ENCODE measurements at regions not wholly inside any gene's neighbourhood (a gene's known extent, or its start where the extent isn't known, plus 50 kb on each side); places are given as distances from the start of the nearest gene placed in this dataset.

DNA sequence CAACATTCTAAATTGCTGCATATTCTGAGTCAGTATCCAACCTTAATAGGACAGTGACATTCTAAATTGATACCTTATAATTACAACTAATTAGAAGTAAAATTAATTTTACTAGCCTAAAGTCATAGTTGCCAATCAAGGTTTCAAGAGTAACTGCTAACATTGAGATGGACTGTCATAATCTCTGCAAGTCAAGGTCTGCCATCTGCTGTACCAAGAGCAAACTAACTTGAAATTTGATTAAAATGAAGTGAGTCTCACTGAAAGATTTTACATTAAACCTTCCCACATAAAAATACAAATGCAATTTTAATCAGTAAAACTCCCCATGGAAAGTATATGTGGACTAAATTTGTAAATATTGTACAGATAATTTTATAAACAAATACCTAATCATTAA is 235.3 kb downstream of the PRDM9 start:
- no peak overlapping the region for H3K27ac ChIP-seq (ENCODE audit: insufficient read depth, low read length)
- no peak overlapping the region for H3K4me2 ChIP-seq (ENCODE audit: low read depth, low read length)
- CTCF ChIA-PET, result no interaction called here

More for the DNA sequence above, 235.3 kb downstream of the PRDM9 start:
- DNase-seq (no peak), ATAC-seq (ENCODE audit: low read depth) (no peak)
- no peaks in the 10 kb centered on the region for H3K4me1 ChIP-seq (ENCODE audit: control insufficient read depth, insufficient read depth, low read length)
- dilution Hi-C loops (cut with HindIII; ENCODE audit: low sequenced_read_pairs, unreplicated experiment), result no loop called here
- no peak overlapping the region for H2BK15ac ChIP-seq (ENCODE audit: low read depth, low read length)
- H3K9me1 ChIP-seq (ENCODE audit: insufficient read depth, low read length), result no peaks in the 10 kb centered on the region
- H2AK9ac ChIP-seq (replicated peaks; ENCODE audit: low read depth, low read length, poor library complexity), result no peak overlapping the region
- H3K56ac ChIP-seq (ENCODE audit: extremely low read depth, insufficient read depth, low read length), result no peak overlapping the region
- no peak overlapping the region for H2BK5ac ChIP-seq (ENCODE audit: low read depth, low read length, poor library complexity, severe bottlenecking)
- BruUV-seq (replicated peaks), result no TSS peak
- H3K4ac ChIP-seq (ENCODE audit: low read depth, low read length), result no peak overlapping the region
- H3K14ac ChIP-seq (replicated peaks; ENCODE audit: low read depth, low read length), result no peak overlapping the region
- no peaks in the 10 kb centered on the region for H3K79me1 ChIP-seq (ENCODE audit: low read depth in 1 of 2, low read length in 2 of 2)
- no peaks in the 10 kb centered on the region for H4K20me1 ChIP-seq (ENCODE audit: insufficient read depth, low read length)
- no peaks in the 10 kb centered on the region for H3K27me3 ChIP-seq (ENCODE audit: control insufficient read depth, insufficient read depth, low read length)
- H3K36me3 ChIP-seq (ENCODE audit: control insufficient read depth, insufficient read depth, low read length), result no peaks in the 10 kb centered on the region
- no peak overlapping the region for H3K23ac ChIP-seq (ENCODE audit: low read depth, low read length)
- no peak overlapping the region for H3K4me3 ChIP-seq (ENCODE audit: insufficient read depth, low read depth, low read length)
- no peak overlapping the region for H3K18ac ChIP-seq (ENCODE audit: low read depth, low read length)
- H4K5ac ChIP-seq (ENCODE audit: low read depth, low read length), result no peak overlapping the region
- intact Hi-C loops (cut with micrococcal nuclease), result no loop called here
- H2BK20ac ChIP-seq (ENCODE audit: low read depth, low read length), result no peak overlapping the region
- no peak overlapping the region for H2BK120ac ChIP-seq (ENCODE audit: low read depth, low read length)
- TF ChIP-seq RFX5 (IDR thresholded peaks at IDR 0.05; ENCODE audit: low read depth, low read length), result no peak
- TF ChIP-seq, protein P1, sequence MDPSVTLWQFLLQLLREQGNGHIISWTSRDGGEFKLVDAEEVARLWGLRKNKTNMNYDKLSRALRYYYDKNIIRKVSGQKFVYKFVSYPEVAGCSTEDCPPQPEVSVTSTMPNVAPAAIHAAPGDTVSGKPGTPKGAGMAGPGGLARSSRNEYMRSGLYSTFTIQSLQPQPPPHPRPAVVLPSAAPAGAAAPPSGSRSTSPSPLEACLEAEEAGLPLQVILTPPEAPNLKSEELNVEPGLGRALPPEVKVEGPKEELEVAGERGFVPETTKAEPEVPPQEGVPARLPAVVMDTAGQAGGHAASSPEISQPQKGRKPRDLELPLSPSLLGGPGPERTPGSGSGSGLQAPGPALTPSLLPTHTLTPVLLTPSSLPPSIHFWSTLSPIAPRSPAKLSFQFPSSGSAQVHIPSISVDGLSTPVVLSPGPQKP (IDR thresholded peaks at IDR 0.05; ENCODE audit: borderline replicate concordance, low read depth, low read length), result no peak
- TF ChIP-seq RAD21 (IDR thresholded peaks at IDR 0.05; ENCODE audit: low read length), result no peak
- no peak for TF ChIP-seq MXI1 (IDR thresholded peaks at IDR 0.05; ENCODE audit: borderline replicate concordance, low read depth, low read length)
- no peak for TF ChIP-seq FOS (IDR thresholded peaks at IDR 0.05; ENCODE audit: low read depth, low read length)
- no peak for TF ChIP-seq RCOR1 (IDR thresholded peaks at IDR 0.05; ENCODE audit: insufficient replicate concordance, low read length)
- TF ChIP-seq BHLHE40 (IDR thresholded peaks at IDR 0.05; ENCODE audit: low read depth, low read length), result no peak
- no peak for TF ChIP-seq NFE2L2 (IDR thresholded peaks at IDR 0.05; ENCODE audit: low read depth, low read length)
- TF ChIP-seq, protein P2, sequence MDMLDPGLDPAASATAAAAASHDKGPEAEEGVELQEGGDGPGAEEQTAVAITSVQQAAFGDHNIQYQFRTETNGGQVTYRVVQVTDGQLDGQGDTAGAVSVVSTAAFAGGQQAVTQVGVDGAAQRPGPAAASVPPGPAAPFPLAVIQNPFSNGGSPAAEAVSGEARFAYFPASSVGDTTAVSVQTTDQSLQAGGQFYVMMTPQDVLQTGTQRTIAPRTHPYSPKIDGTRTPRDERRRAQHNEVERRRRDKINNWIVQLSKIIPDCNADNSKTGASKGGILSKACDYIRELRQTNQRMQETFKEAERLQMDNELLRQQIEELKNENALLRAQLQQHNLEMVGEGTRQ (IDR thresholded peaks at IDR 0.05; ENCODE audit: low read depth, low read length), result no peak
- no peak for TF ChIP-seq SMC3 (IDR thresholded peaks at IDR 0.05; ENCODE audit: low read depth, low read length)
- no peak for TF ChIP-seq MAFK (IDR thresholded peaks at IDR 0.05; ENCODE audit: low read depth, low read length)
- no peak overlapping the region for H2AFZ ChIP-seq (replicated peaks; ENCODE audit: low read length, poor library complexity)
- no peak overlapping the region for H4K8ac ChIP-seq (ENCODE audit: low read depth in 2 of 2, low read length in 2 of 2)
- H3K9me3 ChIP-seq (ENCODE audit: control insufficient read depth, insufficient read depth, low read length), result peaks cover 4% of the 10 kb centered on the region
- no peak overlapping the region for H4K91ac ChIP-seq (ENCODE audit: insufficient read depth, low read depth, low read length)
- no peak overlapping the region for H3K9ac ChIP-seq (ENCODE audit: low read depth, low read length)
- POLR2A ChIA-PET (ENCODE audit: unreplicated experiment), result no interaction called here
- in situ Hi-C loops (cut with MboI; ENCODE audit: low sequenced_read_pairs), result no loop called here
- no peak overlapping the region for H2AK5ac ChIP-seq (ENCODE audit: low read depth, low read length)

Measured in IMR-90 (cell line).